IPS DF 4.7 (cell line): ENCODE measurements at regions not wholly inside any gene's neighbourhood (a gene's known extent, or its start where the extent isn't known, plus 50 kb on each side); places are given as distances from the start of the nearest gene placed in this dataset.

Experiments
- DNase-seq: peaks from one replicate; pipeline ENCODE4 v3.0.0-alpha.2; 2013; ENCODE audit warnings: low spot score; ENCODE audit errors: extremely low read depth

DNA sequence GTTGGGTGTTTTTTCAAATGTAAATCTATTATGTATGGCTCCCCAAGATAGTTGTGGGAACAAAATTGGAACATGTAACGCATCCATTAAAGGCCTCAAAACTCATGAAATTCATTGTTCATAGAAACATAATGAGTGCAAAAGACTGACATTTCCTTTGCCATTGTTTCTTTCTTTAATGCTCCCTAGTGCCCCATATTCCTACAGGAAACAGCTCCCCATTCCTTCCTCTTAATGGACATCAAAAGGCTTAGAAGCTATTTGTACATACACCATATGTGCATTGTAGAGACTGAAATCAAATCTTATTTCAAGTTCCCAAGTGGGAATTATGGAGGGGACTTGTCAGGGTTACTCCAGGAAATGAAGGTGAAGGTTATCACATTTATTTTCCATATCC, 139.1 kb downstream of the AHR start:
- DNase-seq, result no peak

DNA sequence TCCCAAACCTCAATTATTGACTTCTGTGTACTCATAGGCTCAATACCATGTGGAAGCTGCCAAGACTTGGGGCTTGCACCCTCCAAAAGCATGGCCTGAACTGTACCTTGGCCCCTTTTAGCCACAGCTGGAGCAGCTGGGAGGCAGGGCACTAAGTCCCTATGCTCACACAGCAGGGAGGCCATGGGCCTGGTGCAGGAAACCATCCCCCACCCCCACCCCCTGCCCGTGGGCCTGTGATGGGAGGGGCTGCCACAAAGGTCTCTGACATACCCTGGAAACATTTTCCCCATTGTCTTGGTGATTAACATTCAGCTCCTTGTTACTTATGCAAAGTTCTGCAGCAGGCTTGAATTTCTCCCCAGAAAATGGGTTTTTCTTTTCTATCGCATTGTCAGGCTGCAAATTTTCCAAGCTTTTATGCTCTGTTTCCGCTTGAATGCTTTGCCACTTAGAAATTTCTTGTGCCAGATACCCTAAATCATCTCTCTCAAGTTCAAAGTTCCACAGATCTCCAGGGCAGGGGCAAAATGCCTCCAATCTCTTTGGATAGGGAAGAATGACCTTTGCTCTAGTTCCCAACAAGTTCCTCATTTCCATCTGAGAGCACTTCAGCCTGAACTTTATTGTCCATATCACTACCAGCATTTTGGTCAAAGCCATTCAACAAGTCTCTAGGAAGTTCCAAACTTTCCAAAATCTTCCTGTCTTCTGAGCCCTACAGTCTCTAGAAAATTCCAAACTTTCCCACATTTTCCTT, 141.8 kb downstream of the AHR start:
- peak; percentile 9 for DNase-seq

DNA sequence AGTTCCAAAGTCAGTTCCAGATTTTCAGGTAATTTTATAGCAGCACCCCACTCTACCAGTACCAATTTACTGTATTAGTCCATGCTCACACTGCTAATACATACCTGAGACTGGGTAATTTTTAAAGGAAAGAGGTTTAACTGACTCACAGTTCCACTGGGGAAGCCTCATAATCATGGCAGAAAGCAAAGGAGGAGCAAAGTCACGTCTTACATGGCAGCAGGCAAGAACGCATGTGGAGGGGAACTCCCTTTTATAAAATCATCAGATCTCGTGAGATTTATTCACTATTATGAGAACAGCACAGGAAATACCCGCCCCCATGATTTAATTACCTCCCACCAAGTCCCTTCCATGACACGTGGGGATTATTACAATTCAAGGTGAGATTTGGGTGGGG, 142.4 kb downstream of the AHR start:
- no peak for DNase-seq

DNA sequence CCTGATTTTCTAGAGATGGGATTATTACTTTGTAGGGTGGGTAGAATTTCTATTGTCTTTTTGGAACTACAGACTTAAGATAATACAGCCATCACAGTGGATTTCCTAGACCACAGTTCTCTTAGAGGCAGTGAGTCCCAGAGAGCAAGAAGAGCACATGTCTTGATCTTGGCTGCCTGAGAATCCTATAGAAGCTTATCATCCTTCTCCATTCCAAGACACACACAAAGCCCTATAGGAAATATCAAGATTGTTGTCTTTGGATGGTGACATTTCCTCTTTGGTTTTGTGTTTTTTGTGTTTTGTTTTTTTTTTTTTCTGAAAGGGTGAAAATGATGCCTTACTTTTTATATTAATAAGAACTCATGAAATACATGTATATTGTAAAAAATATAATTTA, 143.1 kb downstream of the AHR start:
- DNase-seq, result no peak

DNA sequence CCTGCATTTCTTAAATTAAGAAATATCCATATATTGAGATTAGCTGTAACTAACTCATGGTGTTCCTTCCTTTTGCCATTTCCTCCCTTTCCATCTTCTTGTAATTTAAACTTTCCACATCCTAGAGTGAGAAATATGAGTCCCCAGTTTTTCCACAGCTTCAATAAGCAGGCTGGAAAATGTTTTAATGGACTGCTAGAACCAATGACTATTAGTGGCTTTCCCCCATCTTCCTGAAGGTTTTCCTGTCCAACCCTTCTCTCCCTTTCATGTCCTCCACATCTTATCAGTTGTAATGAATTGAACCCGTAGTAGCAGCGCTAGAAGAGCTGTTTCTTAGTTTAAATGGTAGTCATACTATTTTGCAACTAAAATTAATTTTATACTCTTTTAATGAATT, 145.7 kb downstream of the AHR start:
- no peak for DNase-seq

DNA sequence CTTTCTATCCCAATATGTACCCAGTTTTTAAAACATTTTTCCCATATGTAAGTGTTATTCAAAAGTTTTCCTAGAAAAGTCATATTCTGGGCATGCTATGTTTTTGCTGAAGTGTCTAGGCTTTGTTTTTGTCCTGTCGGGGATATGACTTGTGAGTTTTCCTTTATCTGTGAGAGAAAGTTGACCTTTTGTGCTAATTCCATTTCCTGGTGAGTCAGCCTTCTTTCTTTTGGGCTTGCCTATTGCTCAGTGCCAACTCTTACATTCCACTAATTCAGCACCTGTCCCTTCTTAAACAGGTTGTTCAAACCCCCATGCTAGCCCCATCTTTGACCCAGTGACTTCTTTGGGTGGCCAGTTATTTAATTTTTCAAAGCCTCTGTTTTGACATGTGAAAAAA, 146.2 kb downstream of the AHR start:
- no peak for DNase-seq

DNA sequence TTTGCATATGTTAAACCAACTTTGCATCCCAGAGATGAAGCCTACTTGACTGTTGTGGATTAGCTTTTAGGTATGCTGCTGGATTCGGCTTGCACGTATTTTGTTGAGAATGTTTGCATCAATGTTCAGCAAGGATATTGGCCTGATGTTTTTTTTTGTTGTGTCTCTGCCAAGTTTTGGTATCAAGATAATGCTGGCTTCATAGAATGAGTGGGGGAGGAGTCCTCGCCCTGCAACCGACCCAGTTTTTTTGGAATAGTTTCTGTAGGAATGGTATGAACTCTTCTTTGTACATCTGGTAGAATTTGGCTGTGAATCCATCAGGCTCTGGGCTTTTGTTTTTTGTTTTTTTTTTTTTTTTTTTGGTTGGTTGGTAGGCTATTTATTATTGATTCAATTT, 147.9 kb downstream of the AHR start:
- DNase-seq, result no peak

DNA sequence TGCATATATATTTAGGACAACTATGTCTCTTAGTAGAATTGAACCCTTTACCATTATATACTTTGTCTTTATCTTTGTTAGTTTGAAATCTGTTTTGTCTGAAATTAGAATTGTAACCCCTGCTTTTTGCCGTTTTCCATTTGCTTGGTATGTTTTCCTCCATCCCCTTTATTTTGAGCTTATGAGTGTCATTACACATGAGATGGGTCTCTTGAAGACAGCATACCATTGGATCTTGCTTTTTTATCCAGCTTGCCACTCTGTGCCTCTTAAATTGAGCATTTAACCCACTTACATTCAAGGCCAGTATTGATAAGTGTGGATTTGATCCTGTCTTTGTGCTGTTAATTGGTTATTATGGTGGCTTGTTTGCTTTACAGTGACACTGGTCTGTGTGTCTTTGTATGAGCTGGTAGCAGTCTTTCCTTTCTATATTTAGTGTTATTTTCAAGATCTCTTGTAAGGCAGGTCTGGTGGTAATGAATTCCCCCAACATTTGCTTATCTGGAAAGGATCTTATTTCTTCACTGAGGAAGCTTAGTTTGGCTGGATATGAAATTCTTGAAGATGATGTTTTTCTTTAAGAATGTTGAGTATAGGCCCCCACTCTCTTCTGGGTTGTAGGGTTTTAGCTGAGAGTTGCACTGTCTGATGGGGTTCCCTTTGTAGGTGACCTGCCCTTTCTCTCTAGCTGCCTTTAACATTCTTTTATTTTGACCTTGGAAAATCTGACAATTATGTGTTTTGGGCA, 149.5 kb downstream of the AHR start:
- DNase-seq, result no peak

DNA sequence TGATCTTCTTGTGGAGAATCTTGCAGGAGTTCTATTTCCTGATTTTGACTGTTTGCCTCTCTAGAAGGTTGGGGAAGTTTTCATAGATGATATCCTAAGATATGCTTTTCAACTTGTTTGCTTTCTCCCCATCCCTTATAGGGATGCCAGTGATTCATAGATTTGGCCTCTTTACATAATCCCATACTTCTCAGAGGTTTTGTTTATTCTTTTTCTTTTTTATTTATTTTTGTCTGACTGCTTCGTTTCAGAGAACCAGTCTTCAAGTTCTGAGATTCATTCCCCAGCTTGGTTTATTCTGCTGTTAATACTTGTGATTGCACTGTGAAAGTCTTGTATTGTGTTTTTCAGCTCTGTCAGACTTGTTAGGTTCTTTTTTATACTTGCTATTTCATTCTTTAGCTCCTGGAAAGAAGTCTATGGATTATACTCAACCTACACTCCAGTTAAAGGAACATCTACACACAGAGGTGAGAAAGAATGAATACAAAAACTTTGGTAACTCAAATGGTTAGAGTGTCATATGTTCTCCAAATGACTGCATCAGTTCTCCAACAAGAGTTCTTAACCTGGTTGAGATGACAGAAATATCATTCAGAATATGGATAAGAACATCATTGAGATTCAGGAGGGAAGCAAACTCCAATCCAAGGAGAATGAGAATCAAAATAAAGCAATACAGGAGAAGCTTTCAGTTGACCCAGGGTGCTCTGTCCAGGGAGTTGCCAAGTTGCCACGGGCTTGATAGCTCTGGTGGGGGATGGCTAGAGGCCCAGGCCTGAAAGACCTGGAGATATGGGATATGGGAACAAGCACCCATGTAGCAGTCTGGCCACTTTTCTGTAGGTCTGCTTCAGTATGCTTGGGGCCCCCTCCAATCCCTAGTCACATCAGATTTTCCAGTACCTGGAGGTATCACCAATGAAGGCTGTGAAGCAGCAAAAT, 150.3 kb downstream of the AHR start:
- no peak for DNase-seq

DNA sequence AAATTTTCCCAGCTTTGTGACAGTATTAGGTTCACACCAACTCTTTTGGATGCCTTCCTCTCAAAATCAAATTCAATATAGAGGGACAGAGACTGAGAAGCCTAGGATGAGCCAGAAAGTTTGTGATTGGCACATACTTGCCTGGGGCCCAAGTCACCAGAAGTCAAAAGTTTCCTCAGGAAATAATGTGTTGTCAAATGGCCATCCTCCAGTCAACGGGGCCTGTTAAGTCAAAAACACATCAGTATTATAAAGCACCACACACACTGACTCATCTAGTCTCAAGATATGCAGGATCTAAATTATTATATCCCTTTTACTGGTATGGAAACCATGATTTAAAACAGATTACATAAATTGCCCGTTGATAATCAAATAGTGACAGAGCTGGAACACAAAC, 158.1 kb downstream of the AHR start:
- no peak for DNase-seq

DNA sequence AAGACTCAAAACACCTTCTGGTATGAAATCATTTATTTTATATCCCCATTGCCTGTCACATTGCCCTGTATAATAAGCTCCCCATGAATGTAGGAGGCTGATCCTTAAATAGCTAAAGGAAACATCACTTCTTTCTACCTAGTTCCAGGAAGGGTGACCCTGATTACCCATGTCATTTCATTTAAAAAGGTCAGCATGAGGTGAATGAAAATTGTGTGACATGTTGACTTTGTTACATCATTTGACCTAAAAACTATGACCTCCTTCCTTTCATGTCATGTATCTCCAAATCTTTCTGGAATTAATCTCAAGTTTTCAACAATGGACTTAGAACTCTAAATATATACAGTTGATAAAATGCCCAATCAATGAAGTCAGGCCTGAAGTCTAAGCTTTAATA, 161.5 kb downstream of the AHR start:
- DNase-seq, result no peak

DNA sequence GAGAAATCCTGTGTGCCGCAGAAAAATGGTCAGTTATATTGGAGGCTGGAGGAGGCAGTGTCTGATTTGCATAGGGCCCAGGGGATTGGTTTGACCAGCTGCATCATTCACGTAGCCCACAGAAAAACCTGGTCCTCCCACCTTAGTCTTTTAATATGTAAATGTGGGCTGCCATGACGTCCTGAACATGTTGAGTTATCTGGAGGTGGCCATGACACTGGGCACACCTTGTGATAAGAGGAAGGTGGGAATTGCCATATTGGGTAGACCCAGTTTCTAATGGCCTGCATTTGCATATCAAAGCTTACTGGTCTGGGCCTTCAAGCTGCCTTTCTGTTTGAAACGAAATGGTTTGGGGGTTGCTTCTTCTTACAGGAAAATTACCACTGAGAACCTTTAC, 162.2 kb downstream of the AHR start:
- DNase-seq, result no peak

DNA sequence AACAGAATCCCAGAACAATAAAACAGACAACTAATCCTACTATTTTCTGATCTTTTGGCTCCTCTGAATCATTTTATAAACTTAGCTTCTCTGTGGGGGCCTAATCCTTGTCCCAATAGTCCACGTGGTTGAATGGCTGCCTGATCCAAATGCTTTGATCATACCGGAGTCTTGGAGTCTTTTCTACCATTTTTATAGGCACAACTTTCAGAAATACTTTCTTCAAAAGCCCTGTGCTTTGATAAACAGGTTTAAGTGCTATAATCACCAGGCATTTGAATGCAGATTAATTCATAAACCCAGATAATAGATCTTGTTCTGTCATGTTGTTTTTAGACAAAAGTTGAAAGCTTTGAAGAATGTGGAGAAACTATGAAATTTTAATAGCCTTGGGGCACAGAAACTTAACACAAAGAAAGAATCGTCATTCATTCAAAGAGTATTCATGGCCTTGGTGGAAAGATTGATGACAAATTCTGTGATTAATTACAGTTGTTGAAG, 163.7 kb downstream of the AHR start:
- no peak for DNase-seq

DNA sequence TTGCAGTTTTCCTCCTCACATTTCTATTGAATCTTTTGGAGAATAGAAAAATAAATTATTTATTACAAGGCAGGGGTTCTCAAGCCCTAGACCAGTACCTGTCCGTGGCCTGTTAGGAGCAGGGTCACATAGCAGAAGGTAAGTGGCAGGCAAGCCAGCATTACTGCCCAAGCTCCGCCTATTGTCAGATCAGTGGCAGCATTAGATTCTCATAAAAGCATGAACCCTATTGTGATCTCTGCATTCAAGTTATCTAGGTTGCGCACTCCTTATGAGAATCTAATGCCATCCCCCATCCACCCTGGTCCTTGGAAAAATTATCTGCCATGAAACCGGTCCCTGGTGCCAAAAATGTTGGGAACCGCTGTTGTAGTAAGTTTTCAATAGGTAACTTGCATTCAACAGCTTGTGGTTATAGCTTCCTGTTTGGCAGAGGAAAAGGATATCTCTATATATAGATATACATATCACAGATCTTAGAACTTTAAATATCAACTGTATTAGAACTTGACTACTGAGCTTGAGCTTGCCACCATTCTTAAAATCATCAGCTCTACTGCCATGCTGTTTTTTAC, 165.1 kb downstream of the AHR start:
- DNase-seq, result no peak

DNA sequence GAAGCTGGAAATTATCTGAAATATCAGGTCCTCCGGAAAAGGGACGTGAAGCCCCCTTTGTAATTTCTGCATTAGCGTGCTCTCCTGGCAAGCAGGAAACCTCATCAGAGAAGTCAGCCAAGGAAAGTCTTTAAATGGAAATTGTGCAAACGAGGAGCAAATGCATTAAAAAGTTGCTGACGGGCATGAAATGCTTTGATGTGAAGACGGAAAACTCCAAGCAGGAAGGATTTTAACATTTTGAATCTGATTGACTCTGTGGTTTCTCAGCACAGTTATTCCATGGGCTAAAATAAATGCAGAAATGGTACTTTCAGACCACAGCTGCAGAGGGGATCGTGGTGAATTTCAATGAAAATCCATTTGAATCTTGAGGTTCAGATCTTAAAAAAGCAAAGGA, 167.8 kb downstream of the AHR start:
- no peak for DNase-seq

DNA sequence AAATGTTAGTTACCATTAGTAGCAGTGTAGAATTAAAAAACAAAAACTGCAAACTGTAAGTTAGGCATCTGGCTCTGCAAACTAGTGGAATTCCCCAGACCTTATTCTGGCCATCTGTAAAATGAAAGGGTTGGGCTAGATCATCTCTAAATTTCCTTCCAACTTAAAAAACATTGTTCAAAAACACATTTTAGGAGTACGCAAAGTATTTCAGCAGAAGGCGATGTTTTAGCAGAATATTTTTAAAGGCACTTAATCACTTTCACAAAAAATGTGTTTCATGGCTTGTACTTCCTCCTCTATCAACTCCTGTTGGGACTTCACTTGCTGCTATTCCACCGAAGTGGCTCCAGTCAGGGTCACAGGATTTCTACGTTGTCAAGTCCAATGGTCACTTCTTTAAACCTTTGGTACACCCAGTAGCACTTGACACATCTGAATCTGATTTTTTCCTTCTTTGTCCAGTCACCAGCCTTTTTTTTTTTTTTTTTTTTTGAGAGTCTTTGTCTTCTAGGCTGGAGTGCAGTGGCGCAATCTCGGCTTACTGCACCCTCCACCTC, 169.0 kb downstream of the AHR start:
- no peak for DNase-seq

DNA sequence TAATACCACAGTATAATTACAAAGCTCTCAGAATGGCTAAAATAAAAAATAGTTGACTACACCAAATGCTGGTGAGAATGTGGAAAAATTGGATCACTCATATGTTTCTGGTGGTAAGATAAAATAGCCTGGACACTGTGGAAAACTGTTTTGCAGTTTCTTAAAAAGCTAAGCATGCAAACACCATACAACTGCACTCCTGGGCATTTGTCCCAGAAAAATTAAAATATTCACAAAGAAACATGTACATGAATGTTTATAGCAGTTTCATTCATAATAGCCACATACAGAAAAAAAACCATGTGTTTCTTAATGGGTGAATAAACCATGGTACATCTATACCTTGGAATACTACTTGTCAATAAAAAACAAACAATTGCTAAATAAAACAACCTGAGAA, 172.9 kb downstream of the AHR start:
- no peak for DNase-seq

DNA sequence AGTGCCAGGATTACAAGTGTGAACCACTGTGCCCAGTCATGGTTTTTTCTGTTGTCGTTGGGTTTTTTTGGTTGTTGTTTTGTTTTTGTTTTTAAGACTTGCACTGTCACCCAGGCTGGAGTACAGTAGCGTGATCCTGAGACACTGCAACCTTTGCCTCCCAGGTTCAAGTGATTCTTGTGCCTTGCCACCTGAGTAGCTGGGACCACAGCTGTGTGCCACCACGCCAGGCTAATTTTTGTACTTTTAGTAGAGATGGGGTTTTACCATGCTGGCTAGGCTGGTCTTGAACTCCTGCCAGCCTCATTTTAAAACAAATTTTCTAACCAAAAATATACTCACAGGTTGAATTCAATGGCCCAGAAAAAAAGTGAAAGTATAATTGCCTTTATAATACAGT, 174.1 kb downstream of the AHR start:
- DNase-seq, result no peak

DNA sequence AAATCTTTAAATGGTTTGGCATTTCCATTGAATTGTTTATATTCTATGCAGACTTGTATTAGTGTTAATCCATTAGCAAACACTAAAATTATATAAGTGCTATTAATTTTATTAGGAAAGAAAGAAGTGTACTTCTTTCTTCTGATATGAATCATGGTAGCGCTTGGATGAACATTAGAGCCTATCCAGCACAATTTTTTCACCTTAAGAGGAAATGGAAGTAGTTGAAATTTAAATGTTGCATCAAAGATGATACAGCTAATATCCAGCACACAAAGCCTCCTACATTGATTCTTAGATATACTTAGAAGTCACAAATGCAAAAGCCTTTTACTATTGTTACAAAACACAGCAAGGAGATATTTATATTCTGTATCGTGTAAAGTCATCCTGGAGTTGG, 174.5 kb downstream of the AHR start:
- DNase-seq, result no peak

DNA sequence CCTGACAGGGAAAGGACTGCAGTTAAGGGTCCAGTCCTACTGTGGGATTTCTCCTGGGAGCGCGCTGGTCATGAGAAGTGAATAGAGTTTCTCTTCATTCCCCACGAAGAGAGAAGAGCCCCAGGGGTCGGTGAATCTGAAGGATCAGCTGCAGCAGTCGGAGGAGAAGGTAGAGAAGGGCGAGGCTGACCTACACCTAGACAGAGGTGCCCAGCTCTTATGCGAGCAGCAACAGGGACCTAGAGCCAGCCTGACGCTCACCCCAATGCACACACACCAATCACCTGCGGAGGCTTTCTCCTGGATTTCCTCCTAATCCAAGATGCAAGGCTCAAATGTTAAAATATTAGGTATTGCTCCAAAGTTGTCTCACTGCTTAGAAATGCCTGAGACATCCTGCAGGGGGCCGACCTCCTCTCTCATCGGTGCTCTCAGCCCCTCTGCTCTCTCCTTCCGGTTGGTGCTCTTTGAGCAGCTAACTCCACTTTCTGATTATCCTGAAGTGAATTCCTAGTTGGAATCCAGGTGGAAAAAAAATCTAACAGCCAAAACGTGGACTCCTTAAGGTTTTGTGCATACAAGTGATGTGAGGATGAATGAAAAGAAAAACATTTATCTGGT, 176.4 kb downstream of the AHR start:
- no peak for DNase-seq

DNA sequence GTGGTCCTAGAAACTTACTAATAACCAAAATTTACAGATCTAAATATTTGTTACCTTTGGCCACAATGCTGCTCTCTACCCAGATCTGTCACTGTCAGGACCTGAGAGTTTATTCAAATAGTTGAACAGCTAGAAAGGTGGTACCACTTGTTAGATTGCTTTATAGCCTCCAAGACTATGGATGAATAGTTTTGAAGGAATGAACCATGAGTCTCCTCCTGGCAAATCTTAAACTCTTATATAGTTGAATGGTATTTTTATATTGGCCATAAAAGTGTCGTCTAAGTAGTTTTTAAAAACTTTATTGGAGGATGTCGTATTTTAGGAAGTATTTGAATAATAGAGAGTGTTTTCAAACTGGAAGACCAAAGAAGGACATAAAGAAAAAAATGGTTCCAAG, 178.7 kb downstream of the AHR start:
- DNase-seq, result no peak
